Peyer's patch (tissue), 4 donors: ENCODE measurements at regions not wholly inside any gene's neighbourhood (a gene's known extent, or its start where the extent isn't known, plus 50 kb on each side); places are given as distances from the start of the nearest gene placed in this dataset.

Source experiments
- DNase-seq, 3 donors: peaks; one replicate each; pipeline ENCODE4 v3.0.0-alpha.2; 2017 to 2019
- H3K27ac ChIP-seq, 4 donors: fragments of 200-600 bp; sonication (generic); one replicate each; pipeline ENCODE4 v1.5.1; 2016 to 2019
- H3K27me3 ChIP-seq, 2 donors: fragments of 200-600 bp; sonication (generic); one replicate each; pipeline ENCODE4 v1.5.1; 2019
- H3K36me3 ChIP-seq, 3 donors: fragments of 200-600 bp; sonication (generic); one replicate each; pipeline ENCODE4 v1.5.1; 2016 to 2019
- H3K4me1 ChIP-seq, 4 donors: fragments of 200-600 bp; sonication (generic); one replicate each; pipeline ENCODE4 v1.5.1; 2016 to 2019
- H3K4me3 ChIP-seq, 4 donors: fragments of 200-600 bp; sonication (generic); 1 replicate in 3 of 4; 2 replicates in 1 of 4; pipeline ENCODE4 v1.5.1; 2016 to 2019; ENCODE audit warnings: mild to moderate bottlenecking in 1 of 4
- H3K9me3 ChIP-seq, 4 donors: fragments of 200-600 bp; sonication (generic); one replicate each; pipeline ENCODE4 v1.5.1; 2016 to 2019; ENCODE audit warnings: mild to moderate bottlenecking in 1 of 4
- POLR2A ChIP-seq, 2 donors: fragments of 450-650 bp; IDR thresholded peaks; one replicate each; pipeline ENCODE4 v1.5.1; 2017; ENCODE audit warnings: antibody characterized with exemption in 2 of 2, mild to moderate bottlenecking in 2 of 2, moderate library complexity in 2 of 2
- TF ChIP-seq, protein P1 (sequence below), 6 experiments: fragments of 450-650 bp in 4 of 6; fragments of 200-600 bp in 2 of 6; sonication (generic) in 1 of 6; IDR thresholded peaks; one replicate each; pipeline ENCODE4 v1.5.1; 2017 to 2019; ENCODE audit warnings: antibody characterized with exemption in 6 of 6, mild to moderate bottlenecking in 3 of 6, moderate library complexity in 1 of 6

DNA sequence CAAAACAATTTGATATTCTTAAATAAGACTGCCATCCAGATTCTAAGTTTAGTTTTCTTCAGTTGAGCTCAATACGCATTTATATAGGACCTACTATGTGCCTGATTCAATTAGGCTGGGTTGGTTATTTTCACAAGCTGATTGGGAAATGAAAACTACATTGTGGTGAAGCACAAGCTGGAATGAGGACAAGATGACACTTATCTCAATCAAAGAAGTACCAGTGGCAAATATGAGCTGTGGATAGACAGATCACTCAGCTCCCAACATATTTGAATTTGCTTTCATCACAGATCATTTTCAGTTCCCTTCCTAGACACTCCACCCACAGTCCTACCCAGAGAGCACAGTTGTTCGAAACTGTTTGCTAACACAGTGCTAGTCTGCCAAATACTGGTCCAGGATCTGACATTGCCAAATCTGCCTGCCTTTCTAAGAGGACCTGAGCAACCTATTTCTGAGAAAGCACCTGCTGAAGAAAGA lies 74.7 kb downstream of the LLPH start:
- no peak overlapping the region for H3K27ac ChIP-seq

DNA sequence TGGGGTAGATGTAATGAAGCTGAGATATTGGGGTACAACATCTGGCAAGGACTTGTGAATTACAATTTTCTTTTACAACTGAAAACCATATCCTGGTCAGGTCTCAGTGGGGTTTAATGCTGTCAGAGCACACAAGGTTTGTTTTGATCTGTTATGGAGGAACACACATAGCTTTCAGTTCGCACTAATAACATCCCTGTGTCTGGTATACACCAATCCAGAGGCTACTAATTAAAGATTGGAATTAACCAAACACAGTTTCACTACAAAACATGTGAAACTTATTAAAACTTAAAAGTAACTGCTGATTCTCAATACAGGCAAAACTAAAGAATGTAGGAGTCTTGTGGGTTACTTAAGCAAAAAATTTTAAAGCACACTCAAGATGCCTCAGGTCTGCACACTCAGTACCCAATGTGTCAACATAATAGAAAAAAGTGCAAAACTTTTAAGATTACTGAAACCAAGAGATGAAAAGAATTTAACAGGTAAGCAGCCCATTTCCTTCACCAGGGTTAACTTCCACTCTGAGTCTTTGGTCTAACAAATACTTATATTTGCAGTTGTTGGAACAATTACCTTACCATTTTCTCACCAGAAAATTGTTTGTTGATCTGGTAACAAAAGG lies 77.4 kb downstream of the LLPH start:
- no peak overlapping the region for H3K4me3 ChIP-seq
- no peaks in the 10 kb centered on the region for H3K4me1 ChIP-seq
- DNase-seq: no peak
- no peaks in the 10 kb centered on the region for H3K9me3 ChIP-seq
- no peaks in the 10 kb centered on the region for H3K36me3 ChIP-seq
- TF ChIP-seq POLR2A (IDR thresholded peaks at IDR 0.05): no peak
- TF ChIP-seq, protein P1, sequence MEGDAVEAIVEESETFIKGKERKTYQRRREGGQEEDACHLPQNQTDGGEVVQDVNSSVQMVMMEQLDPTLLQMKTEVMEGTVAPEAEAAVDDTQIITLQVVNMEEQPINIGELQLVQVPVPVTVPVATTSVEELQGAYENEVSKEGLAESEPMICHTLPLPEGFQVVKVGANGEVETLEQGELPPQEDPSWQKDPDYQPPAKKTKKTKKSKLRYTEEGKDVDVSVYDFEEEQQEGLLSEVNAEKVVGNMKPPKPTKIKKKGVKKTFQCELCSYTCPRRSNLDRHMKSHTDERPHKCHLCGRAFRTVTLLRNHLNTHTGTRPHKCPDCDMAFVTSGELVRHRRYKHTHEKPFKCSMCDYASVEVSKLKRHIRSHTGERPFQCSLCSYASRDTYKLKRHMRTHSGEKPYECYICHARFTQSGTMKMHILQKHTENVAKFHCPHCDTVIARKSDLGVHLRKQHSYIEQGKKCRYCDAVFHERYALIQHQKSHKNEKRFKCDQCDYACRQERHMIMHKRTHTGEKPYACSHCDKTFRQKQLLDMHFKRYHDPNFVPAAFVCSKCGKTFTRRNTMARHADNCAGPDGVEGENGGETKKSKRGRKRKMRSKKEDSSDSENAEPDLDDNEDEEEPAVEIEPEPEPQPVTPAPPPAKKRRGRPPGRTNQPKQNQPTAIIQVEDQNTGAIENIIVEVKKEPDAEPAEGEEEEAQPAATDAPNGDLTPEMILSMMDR (IDR thresholded peaks at IDR 0.05): no peak
- no peak overlapping the region for H3K27ac ChIP-seq
- H3K27me3 ChIP-seq: no peaks in the 10 kb centered on the region

More for the DNA sequence above, 74.7 kb downstream of the LLPH start:
- H3K4me3 ChIP-seq: no peak overlapping the region
- H3K36me3 ChIP-seq: no peaks in the 10 kb centered on the region
- H3K9me3 ChIP-seq: no peaks in the 10 kb centered on the region
- H3K4me1 ChIP-seq: no peaks in the 10 kb centered on the region
- no peaks in the 10 kb centered on the region for H3K27me3 ChIP-seq
- DNase-seq: no peak
- TF ChIP-seq POLR2A (IDR thresholded peaks at IDR 0.05): no peak
- TF ChIP-seq, protein P1 (IDR thresholded peaks at IDR 0.05): no peak

DNA sequence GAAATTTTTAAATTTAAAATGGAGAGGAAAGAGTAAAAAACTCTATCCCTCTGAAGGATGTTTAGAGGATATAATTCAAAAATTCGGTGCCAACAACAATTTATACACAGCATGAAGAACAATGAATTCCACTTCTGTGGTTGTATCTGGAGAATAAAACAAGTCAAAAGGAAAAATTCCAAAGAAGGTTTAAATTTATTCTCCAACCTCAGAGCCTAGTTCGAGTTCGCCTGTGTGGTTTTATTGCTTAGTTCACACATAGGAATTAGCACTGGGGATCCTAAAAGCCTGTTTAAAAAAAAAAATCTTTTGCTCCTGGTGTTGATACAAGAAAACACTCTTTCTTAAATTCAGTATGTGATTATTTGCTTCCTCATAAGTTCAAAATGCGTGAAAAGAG lies 79.2 kb downstream of the LLPH start:
- H3K27me3 ChIP-seq: no peaks in the 10 kb centered on the region
- H3K27ac ChIP-seq: no peak overlapping the region
- TF ChIP-seq POLR2A (IDR thresholded peaks at IDR 0.05): no peak
- TF ChIP-seq, protein P1 (IDR thresholded peaks at IDR 0.05): no peak
- no peak overlapping the region for H3K4me3 ChIP-seq
- no peaks in the 10 kb centered on the region for H3K4me1 ChIP-seq
- H3K36me3 ChIP-seq: no peaks in the 10 kb centered on the region
- DNase-seq: no peak
- H3K9me3 ChIP-seq: no peaks in the 10 kb centered on the region

GRCh38 chr12:66050610-66051009 lies 79.9 kb downstream of the LLPH start:
- DNase-seq: no peak
- Histone ChIP-seq H3K27me3 (no peaks in the 10 kb centered on the region), H3K4me3 (no peak overlapping the region), H3K36me3 (no peaks in the 10 kb centered on the region), H3K4me1 (no peaks in the 10 kb centered on the region), H3K27ac (no peak overlapping the region), H3K9me3 (no peaks in the 10 kb centered on the region)
- no peak for TF ChIP-seq POLR2A (IDR thresholded peaks at IDR 0.05)
- TF ChIP-seq, protein P1 (IDR thresholded peaks at IDR 0.05): no peak

DNA sequence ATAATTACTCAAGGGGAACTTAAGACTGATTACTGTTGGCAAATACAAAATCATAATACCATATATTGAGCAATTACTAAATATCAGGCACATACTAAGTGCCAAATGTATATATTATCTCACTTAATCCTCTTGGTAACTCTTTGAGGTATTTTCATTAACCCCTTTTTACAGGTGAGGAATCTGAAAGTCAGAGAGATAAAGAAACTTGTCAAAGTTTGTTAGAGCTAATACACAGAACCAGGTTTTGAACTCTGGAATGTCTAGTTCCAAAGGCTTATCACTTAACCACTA lies 80.3 kb downstream of the LLPH start:
- no peak for TF ChIP-seq POLR2A (IDR thresholded peaks at IDR 0.05)
- TF ChIP-seq, protein P1 (IDR thresholded peaks at IDR 0.05): no peak
- Histone ChIP-seq H3K27me3 (no peaks in the 10 kb centered on the region), H3K27ac (no peak overlapping the region), H3K4me1 (no peaks in the 10 kb centered on the region), H3K4me3 (no peak overlapping the region), H3K36me3 (no peaks in the 10 kb centered on the region), H3K9me3 (no peaks in the 10 kb centered on the region)
- DNase-seq: no peak
